ENCODE measurements at regions not wholly inside any gene's neighbourhood (a gene's known extent, or its start where the extent isn't known, plus 50 kb on each side); places are given as distances from the start of the nearest gene placed in this dataset.

DNA sequence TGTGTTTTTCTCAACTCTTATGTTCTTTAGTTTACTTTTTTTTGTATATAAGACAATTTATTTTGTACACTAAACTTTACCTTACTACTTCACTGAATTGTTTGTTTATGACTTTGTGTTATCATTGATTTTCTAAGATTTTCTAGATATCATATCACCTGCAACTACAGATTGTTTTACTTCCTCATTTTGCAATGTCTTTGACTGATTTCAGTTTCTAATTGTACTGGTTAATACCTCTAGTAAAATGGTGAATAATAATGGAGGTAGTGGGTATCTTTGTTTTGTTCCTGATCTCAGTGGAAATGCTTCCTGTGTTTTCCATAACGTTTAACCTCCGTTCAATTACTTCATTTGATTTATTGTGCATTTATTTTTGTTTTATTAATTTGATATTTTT is 490.2 kb downstream of the TLL1 start:
- Histone ChIP-seq H3K9ac (ENCODE audit: low read depth, low read length) (no peak overlapping the region), H3K4me1 (ENCODE audit: control insufficient read depth, insufficient read depth, low read length) (no peaks in the 10 kb centered on the region), H3K27ac (ENCODE audit: low read depth, low read length) (no peak overlapping the region), H3K36me3 (ENCODE audit: control insufficient read depth, insufficient read depth, low read length) (no peaks in the 10 kb centered on the region), H3K4me3 (ENCODE audit: low read depth, low read length) (no peak overlapping the region), H3K27me3 (ENCODE audit: control insufficient read depth, insufficient read depth, low read length) (no peaks in the 10 kb centered on the region), H3K9me3 (ENCODE audit: control insufficient read depth, insufficient read depth, low read length) (no peaks in the 10 kb centered on the region)

DNA sequence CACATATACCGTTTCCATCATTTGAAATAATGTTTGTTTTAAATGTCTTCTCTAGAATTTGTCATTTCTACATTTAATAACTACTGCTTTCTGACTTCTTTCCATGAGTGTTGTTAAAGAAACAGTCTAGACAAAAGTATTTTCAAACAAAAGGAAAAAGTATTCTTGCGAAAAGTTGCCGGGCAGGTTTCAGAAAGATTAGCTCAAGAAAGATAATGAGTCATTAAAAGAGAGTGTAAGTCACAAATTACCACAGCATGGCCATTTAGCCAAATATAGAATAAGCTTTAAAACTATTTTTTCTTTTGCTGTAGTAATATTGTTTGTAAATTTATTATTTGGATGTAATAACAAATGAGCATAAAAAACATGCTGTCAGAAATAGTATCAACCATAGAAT is 493.0 kb downstream of the TLL1 start:
- no peaks in the 10 kb centered on the region for H3K36me3 ChIP-seq (ENCODE audit: control insufficient read depth, insufficient read depth, low read length)
- H3K27me3 ChIP-seq (ENCODE audit: control insufficient read depth, insufficient read depth, low read length), result no peaks in the 10 kb centered on the region
- no peak overlapping the region for H3K4me3 ChIP-seq (ENCODE audit: low read depth, low read length)
- no peaks in the 10 kb centered on the region; the same call in 1 of the 2 replicates for H3K9me3 ChIP-seq (ENCODE audit: control insufficient read depth, insufficient read depth, low read length)
- H3K27ac ChIP-seq (ENCODE audit: low read depth, low read length), result no peak overlapping the region
- no peaks in the 10 kb centered on the region for H3K4me1 ChIP-seq (ENCODE audit: control insufficient read depth, insufficient read depth, low read length)
- H3K9ac ChIP-seq (ENCODE audit: low read depth, low read length), result no peak overlapping the region

DNA sequence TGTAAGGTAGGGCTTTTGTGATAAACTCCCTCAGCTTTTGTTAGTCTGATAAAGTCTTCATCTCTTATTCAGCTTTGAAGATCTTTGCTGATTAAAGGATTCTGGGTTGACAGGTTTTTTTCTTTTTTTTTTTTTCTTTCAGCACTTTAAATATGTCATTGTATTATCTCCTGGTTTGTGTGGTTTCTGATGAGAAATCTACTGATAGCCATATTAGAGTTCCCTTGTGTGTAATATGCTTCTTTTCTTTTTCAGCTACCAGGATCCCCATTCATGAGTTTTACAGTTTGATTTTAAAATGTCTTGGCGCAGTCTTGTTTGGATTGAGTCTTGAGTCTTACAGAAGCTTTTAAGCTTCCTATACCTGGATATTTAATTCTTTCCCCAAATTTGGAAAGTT is 504.5 kb downstream of the TLL1 start:
- no peak overlapping the region for H3K9ac ChIP-seq (ENCODE audit: low read depth, low read length)
- no peaks in the 10 kb centered on the region for H3K4me1 ChIP-seq (ENCODE audit: control insufficient read depth, insufficient read depth, low read length)
- no peak overlapping the region for H3K4me3 ChIP-seq (ENCODE audit: low read depth, low read length)
- H3K36me3 ChIP-seq (ENCODE audit: control insufficient read depth, insufficient read depth, low read length), result no peaks in the 10 kb centered on the region
- H3K27ac ChIP-seq (ENCODE audit: low read depth, low read length), result no peak overlapping the region
- no peaks in the 10 kb centered on the region for H3K27me3 ChIP-seq (ENCODE audit: control insufficient read depth, insufficient read depth, low read length)
- peaks cover 32% of the 10 kb centered on the region for H3K9me3 ChIP-seq (ENCODE audit: control insufficient read depth, insufficient read depth, low read length)

DNA sequence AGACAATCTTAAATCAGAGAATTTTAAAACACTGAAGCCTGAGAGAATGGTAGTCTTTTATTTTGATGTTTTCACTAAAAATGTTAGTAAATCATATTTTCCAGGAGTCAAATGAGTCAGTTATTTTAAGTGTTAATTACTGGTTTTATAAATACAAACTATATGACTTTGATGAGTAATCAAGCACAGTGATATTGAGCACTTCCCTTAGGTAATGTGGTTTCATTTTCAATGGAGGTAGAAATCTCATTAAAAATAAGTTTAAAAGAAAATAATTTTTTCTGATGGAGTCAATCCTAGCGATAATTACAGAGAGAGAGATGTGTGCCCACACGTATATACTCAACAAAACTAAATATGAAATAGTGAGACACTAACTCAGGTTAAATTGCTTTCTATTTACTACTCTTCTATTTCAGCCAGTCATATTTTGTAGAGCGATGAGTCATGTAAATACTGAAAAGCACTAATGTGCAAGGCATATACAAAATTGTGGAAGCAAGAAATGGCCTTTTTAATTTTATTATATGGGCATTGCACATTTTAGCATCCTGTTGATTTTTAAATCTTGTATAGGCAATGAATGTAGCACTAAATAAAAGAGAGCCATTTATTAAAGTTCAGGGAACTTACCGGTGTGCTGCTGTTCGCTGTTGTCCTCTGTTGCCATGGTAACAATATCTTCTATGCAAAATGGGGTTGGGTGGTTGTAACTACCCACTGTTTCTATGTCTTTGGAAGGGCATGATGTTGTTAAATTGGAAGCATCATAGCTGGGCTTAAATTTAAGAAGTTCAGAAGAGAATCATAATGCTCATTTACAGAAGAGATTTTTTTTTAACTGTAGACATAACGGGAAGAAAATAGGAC is 513.7 kb downstream of the TLL1 start:
- Histone ChIP-seq H3K4me1 (ENCODE audit: control insufficient read depth, insufficient read depth, low read length) (0 out of 2 replicates have a peak, but pooled peaks cover 4% of the 10 kb centered on the region), H3K27me3 (ENCODE audit: control insufficient read depth, insufficient read depth, low read length) (no peaks in the 10 kb centered on the region), H3K9me3 (ENCODE audit: control insufficient read depth, insufficient read depth, low read length) (no peaks in the 10 kb centered on the region), H3K27ac (ENCODE audit: low read depth, low read length) (no peak overlapping the region), H3K4me3 (ENCODE audit: low read depth, low read length) (no peak overlapping the region), H3K36me3 (ENCODE audit: control insufficient read depth, insufficient read depth, low read length) (no peaks in the 10 kb centered on the region), H3K9ac (ENCODE audit: low read depth, low read length) (no peak overlapping the region)

DNA sequence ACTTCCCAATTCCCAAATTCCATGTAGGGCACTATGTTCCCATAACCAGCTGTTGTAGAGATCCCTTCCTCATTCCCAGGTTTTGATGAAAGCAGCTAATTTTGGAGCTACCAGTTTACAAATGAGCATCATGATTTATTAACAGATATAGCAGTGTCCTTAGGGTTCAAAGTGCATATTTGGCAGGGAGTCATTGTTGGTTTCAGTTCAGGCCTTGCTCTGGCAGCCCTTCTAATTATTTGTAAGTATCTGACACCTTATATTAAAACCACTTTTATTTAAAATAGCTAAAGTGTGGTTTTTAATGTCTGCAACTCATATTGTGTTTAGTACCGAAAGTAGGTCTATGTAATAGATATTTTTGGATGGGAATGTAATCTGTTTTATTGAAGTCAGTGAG is 518.5 kb downstream of the TLL1 start:
- H3K27ac ChIP-seq (ENCODE audit: low read depth, low read length), result no peak overlapping the region
- no peaks in the 10 kb centered on the region for H3K36me3 ChIP-seq (ENCODE audit: control insufficient read depth, insufficient read depth, low read length)

DNA sequence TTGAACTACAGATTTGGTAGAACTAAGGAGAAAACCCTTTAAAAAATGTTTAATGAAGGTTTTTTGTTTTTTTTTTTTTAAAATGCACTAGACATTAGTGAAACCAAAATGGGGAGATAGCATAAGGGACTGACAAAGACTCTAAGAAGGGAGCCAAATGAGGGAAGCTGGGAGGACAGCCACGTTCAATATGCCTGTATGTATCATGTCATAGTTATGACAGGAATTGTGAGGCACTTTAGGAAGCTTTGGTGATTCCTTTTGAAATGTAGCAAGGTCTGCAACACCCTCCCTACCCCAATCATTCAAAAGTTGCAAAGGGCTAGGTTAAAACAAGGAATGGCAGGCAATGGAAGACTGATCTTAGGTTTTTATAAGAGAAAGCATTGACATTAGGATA is 526.0 kb downstream of the TLL1 start:
- Histone ChIP-seq H3K4me1 (ENCODE audit: control insufficient read depth, insufficient read depth, low read length) (peaks cover 4% of the 10 kb centered on the region; the same call in 1 of the 2 replicates), H3K27ac (ENCODE audit: low read depth, low read length) (no peak overlapping the region), H3K4me3 (ENCODE audit: low read depth, low read length) (no peak overlapping the region), H3K36me3 (ENCODE audit: control insufficient read depth, insufficient read depth, low read length) (no peaks in the 10 kb centered on the region), H3K27me3 (ENCODE audit: control insufficient read depth, insufficient read depth, low read length) (no peaks in the 10 kb centered on the region), H3K9ac (ENCODE audit: low read depth, low read length) (no peak overlapping the region), H3K9me3 (ENCODE audit: control insufficient read depth, insufficient read depth, low read length) (no peaks in the 10 kb centered on the region)

More for the DNA sequence above, 518.5 kb downstream of the TLL1 start:
- Histone ChIP-seq H3K4me3 (ENCODE audit: low read depth, low read length) (no peak overlapping the region), H3K9ac (ENCODE audit: low read depth, low read length) (no peak overlapping the region), H3K4me1 (ENCODE audit: control insufficient read depth, insufficient read depth, low read length) (no peaks in the 10 kb centered on the region), H3K9me3 (ENCODE audit: control insufficient read depth, insufficient read depth, low read length) (no peaks in the 10 kb centered on the region), H3K27me3 (ENCODE audit: control insufficient read depth, insufficient read depth, low read length) (no peaks in the 10 kb centered on the region)

DNA sequence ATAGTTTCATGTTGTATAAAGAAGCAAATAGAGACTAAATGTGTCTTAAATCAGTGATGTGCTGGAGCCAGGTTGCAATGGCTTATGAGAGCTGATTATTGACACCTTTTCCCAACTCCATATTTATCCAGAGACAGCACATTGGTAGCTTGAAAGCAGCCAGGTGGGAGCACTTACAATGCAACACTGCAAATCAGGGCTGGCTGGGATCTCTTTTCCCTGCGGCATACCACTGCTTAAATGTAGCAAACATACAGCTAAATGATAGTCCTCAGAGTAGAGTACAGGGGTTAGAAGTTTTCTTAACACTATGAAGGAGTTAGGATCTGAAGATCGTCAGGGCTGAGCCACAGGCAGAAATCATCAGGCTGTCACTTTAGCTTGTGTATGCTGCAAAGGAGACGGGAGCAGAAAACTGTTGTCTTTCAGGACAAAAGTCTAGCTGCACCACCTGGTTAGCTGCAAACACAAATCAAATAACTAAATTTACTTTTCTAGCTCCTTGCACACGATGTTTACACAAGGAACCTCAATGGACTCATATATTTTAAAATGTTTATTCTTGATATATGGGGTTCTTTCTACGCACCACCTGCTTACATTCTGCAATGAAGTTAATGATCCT is 527.3 kb downstream of the TLL1 start:
- H3K27me3 ChIP-seq (ENCODE audit: control insufficient read depth, insufficient read depth, low read length), result no peaks in the 10 kb centered on the region
- H3K4me3 ChIP-seq (ENCODE audit: low read depth, low read length), result no peak overlapping the region

DNA sequence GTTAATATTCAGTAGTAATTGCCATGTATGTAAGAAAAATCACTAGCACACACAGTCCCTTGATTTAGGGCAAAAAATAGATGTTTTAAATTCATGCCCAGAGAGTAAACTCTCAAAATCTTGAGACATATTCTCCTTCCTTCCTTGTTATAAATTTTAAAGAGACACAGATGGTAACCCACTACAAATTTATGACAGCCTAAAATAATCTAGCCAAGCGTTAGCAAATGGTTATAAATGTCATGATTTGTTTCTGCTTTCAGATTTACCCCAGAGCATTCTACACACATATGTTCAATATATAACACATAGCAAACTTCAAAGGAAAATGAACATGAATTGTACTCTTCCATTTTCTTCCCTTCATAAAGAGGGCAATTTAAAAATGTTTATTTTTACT is 540.3 kb downstream of the TLL1 start:
- no peaks in the 10 kb centered on the region for H3K4me1 ChIP-seq (ENCODE audit: control insufficient read depth, insufficient read depth, low read length)
- H3K36me3 ChIP-seq (ENCODE audit: control insufficient read depth, insufficient read depth, low read length), result no peaks in the 10 kb centered on the region
- no peaks in the 10 kb centered on the region for H3K9me3 ChIP-seq (ENCODE audit: control insufficient read depth, insufficient read depth, low read length)
- H3K4me3 ChIP-seq (ENCODE audit: low read depth, low read length), result no peak overlapping the region
- H3K9ac ChIP-seq (ENCODE audit: low read depth, low read length), result no peak overlapping the region
- H3K27ac ChIP-seq (ENCODE audit: low read depth, low read length), result no peak overlapping the region
- H3K27me3 ChIP-seq (ENCODE audit: control insufficient read depth, insufficient read depth, low read length), result no peaks in the 10 kb centered on the region

More for the DNA sequence above, 527.3 kb downstream of the TLL1 start:
- Histone ChIP-seq H3K4me1 (ENCODE audit: control insufficient read depth, insufficient read depth, low read length) (peaks cover 6% of the 10 kb centered on the region; the same call in 1 of the 2 replicates), H3K27ac (ENCODE audit: low read depth, low read length) (no peak overlapping the region), H3K9me3 (ENCODE audit: control insufficient read depth, insufficient read depth, low read length) (no peaks in the 10 kb centered on the region), H3K9ac (ENCODE audit: low read depth, low read length) (no peak overlapping the region), H3K36me3 (ENCODE audit: control insufficient read depth, insufficient read depth, low read length) (no peaks in the 10 kb centered on the region)

DNA sequence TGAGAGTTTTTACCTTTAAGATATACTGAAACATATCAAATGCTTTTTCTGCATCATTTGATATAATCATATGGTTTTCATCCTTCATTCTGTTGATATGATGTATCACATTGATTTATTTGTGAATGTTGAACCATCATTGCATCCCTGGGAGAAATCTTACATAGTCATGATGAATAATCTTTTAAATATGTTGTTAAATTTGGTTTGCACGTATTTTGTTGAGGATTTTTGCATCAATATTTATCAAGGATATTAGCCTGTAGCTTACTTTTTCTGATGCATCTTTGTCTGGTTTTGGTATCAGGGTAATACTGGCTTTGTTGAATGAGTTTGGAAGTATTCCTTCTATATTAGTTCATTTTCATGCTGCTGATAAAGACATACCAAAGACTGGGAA is 541.4 kb downstream of the TLL1 start:
- Histone ChIP-seq H3K4me3 (ENCODE audit: low read depth, low read length) (no peak overlapping the region), H3K9ac (ENCODE audit: low read depth, low read length) (no peak overlapping the region), H3K36me3 (ENCODE audit: control insufficient read depth, insufficient read depth, low read length) (no peaks in the 10 kb centered on the region), H3K27me3 (ENCODE audit: control insufficient read depth, insufficient read depth, low read length) (no peaks in the 10 kb centered on the region), H3K27ac (ENCODE audit: low read depth, low read length) (no peak overlapping the region), H3K9me3 (ENCODE audit: control insufficient read depth, insufficient read depth, low read length) (no peaks in the 10 kb centered on the region), H3K4me1 (ENCODE audit: control insufficient read depth, insufficient read depth, low read length) (no peaks in the 10 kb centered on the region)

DNA sequence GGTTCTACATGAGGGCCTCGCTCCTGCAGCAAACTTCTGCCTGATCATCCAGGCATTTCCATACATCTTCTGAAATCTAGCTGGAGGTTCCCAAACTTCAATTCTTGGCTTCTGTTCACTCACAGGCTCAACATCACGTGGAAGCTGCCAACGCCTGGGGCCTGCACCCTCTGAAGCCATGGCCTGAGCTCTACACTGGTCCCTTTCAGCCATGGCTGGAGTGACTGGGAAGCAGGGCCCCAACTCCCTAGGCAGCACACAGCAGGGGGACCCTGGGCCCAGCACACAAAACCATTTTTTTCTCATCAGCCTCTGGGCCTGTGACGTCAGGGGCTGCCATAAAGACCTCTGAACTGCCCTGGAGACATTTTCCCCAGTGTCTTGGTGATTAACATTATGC is 542.7 kb downstream of the TLL1 start:
- no peaks in the 10 kb centered on the region for H3K27me3 ChIP-seq (ENCODE audit: control insufficient read depth, insufficient read depth, low read length)
- no peaks in the 10 kb centered on the region for H3K9me3 ChIP-seq (ENCODE audit: control insufficient read depth, insufficient read depth, low read length)
- no peak overlapping the region for H3K9ac ChIP-seq (ENCODE audit: low read depth, low read length)
- no peak overlapping the region for H3K4me3 ChIP-seq (ENCODE audit: low read depth, low read length)
- H3K36me3 ChIP-seq (ENCODE audit: control insufficient read depth, insufficient read depth, low read length), result no peaks in the 10 kb centered on the region
- H3K4me1 ChIP-seq (ENCODE audit: control insufficient read depth, insufficient read depth, low read length), result no peaks in the 10 kb centered on the region
- H3K27ac ChIP-seq (ENCODE audit: low read depth, low read length), result no peak overlapping the region

DNA sequence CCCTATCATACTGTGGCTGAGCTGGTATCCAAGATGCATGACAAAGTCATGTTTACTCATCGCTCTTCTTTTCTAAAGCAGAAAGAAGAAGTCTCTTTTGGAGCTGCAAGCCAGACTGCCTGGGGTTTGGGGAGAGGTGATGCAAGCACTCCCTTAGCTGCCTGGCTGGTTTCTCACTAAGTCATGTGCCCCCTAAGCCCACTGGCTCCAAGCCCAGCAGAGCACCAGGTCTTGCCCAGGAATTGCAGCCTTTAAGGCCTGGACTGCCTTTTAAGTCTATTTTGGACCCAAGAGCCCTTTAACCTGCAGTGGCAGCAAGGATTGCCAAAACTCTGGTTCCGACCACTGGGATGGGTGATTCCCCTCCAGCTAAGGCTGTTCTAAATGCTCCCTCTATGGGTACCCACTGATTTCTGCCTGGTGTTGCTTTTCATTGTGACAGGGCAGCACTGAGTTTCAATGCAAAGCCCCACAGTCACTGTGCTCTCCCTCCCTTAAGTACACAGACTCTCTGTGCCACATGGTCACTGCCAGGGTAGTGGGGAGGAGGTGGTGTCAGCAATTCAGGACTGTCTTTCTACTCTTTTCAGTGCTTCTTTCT is 548.6 kb downstream of the TLL1 start:
- no peaks in the 10 kb centered on the region for H3K9me3 ChIP-seq (ENCODE audit: control insufficient read depth, insufficient read depth, low read length)
- H3K27me3 ChIP-seq (ENCODE audit: control insufficient read depth, insufficient read depth, low read length), result no peaks in the 10 kb centered on the region
- no peaks in the 10 kb centered on the region for H3K36me3 ChIP-seq (ENCODE audit: control insufficient read depth, insufficient read depth, low read length)
- no peak overlapping the region for H3K4me3 ChIP-seq (ENCODE audit: low read depth, low read length)
- no peak overlapping the region for H3K27ac ChIP-seq (ENCODE audit: low read depth, low read length)
- H3K4me1 ChIP-seq (ENCODE audit: control insufficient read depth, insufficient read depth, low read length), result no peaks in the 10 kb centered on the region
- no peak overlapping the region for H3K9ac ChIP-seq (ENCODE audit: low read depth, low read length)

All from HUES48 (cell line).